Panc1 (cell line): ENCODE measurements at regions not wholly inside any gene's neighbourhood (a gene's known extent, or its start where the extent isn't known, plus 50 kb on each side); places are given as distances from the start of the nearest gene placed in this dataset.

ENCODE experiments used
- SIN3A ChIP-seq: IDR thresholded peaks from 2 replicates; pipeline ENCODE4 v1.6.1; 2012; ENCODE audit warnings: low read depth, mild to moderate bottlenecking, low read length, moderate library complexity, borderline replicate concordance; ENCODE audit not compliant: insufficient read depth
- TF ChIP-seq, protein P1 (sequence below): fragments of 450-650 bp; IDR thresholded peaks from 2 replicates; pipeline ENCODE4 v1.5.1; 2017; ENCODE audit warnings: mild to moderate bottlenecking
- TF ChIP-seq, protein P2 (sequence below), 2 experiments: IDR thresholded peaks; 2 replicates each; pipeline ENCODE4 v1.6.1; 2011 to 2012; ENCODE audit warnings: low read depth in 2 of 2, control low read depth in 1 of 2, low read length in 1 of 2, mild to moderate bottlenecking in 1 of 2, moderate library complexity in 1 of 2; ENCODE audit not compliant: insufficient read depth in 1 of 2

GRCh38 chr10:129122846-129123245 lies 344.2 kb upstream of the MGMT start:
- TF ChIP-seq, protein P1, sequence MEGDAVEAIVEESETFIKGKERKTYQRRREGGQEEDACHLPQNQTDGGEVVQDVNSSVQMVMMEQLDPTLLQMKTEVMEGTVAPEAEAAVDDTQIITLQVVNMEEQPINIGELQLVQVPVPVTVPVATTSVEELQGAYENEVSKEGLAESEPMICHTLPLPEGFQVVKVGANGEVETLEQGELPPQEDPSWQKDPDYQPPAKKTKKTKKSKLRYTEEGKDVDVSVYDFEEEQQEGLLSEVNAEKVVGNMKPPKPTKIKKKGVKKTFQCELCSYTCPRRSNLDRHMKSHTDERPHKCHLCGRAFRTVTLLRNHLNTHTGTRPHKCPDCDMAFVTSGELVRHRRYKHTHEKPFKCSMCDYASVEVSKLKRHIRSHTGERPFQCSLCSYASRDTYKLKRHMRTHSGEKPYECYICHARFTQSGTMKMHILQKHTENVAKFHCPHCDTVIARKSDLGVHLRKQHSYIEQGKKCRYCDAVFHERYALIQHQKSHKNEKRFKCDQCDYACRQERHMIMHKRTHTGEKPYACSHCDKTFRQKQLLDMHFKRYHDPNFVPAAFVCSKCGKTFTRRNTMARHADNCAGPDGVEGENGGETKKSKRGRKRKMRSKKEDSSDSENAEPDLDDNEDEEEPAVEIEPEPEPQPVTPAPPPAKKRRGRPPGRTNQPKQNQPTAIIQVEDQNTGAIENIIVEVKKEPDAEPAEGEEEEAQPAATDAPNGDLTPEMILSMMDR: no peak
- TF ChIP-seq SIN3A: no peak
- TF ChIP-seq, protein P2, sequence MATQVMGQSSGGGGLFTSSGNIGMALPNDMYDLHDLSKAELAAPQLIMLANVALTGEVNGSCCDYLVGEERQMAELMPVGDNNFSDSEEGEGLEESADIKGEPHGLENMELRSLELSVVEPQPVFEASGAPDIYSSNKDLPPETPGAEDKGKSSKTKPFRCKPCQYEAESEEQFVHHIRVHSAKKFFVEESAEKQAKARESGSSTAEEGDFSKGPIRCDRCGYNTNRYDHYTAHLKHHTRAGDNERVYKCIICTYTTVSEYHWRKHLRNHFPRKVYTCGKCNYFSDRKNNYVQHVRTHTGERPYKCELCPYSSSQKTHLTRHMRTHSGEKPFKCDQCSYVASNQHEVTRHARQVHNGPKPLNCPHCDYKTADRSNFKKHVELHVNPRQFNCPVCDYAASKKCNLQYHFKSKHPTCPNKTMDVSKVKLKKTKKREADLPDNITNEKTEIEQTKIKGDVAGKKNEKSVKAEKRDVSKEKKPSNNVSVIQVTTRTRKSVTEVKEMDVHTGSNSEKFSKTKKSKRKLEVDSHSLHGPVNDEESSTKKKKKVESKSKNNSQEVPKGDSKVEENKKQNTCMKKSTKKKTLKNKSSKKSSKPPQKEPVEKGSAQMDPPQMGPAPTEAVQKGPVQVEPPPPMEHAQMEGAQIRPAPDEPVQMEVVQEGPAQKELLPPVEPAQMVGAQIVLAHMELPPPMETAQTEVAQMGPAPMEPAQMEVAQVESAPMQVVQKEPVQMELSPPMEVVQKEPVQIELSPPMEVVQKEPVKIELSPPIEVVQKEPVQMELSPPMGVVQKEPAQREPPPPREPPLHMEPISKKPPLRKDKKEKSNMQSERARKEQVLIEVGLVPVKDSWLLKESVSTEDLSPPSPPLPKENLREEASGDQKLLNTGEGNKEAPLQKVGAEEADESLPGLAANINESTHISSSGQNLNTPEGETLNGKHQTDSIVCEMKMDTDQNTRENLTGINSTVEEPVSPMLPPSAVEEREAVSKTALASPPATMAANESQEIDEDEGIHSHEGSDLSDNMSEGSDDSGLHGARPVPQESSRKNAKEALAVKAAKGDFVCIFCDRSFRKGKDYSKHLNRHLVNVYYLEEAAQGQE (IDR thresholded peaks at IDR 0.05; ENCODE audit: insufficient read depth in 1 of 2, low read depth in 2 of 2, low read length in 1 of 2): no peak
